HG03558 (cell line): ENCODE measurements at regions not wholly inside any gene's neighbourhood (a gene's known extent, or its start where the extent isn't known, plus 50 kb on each side); places are given as distances from the start of the nearest gene placed in this dataset.
"Not testable (repeated sequence)": the region's sequence is repeated elsewhere in the genome, so short reads cannot be mapped to it uniquely, and the experiment has no call there.

Source experiments
- ATAC-seq: cut with Tn5 transposase; IDR thresholded peaks from one replicate; pipeline ENCODE4 v1.9.1; 2021; ENCODE audit warnings: moderate number of reproducible peaks; ENCODE audit not compliant: unreplicated experiment; ENCODE audit errors: extremely low read depth

GRCh38 chr12:58009405-58010195 lies 68.2 kb downstream of the ATP23 start:
- ATAC-seq: no peak

GRCh38 chr12:58011676-58012075 lies 70.3 kb downstream of the ATP23 start:
- no peak for ATAC-seq

GRCh38 chr12:58022379-58023020 lies 81.1 kb downstream of the ATP23 start:
- ATAC-seq: not testable (repeated sequence)

GRCh38 chr12:58025431-58025830 lies 84.1 kb downstream of the ATP23 start:
- ATAC-seq: no peak

- no peak for ATAC-seq
Measured at GRCh38 chr12:58026426-58026825, 85.1 kb downstream of the ATP23 start.

GRCh38 chr12:58026897-58027891 lies 85.8 kb downstream of the ATP23 start:
- ATAC-seq: no peak

- no peak for ATAC-seq
Measured at GRCh38 chr12:58028294-58028693, 86.9 kb downstream of the ATP23 start.

GRCh38 chr12:58029260-58029659 lies 87.9 kb downstream of the ATP23 start:
- ATAC-seq: no peak

- no peak for ATAC-seq
Measured at GRCh38 chr12:58030566-58031279, 89.4 kb downstream of the ATP23 start.

GRCh38 chr12:58032156-58032555 lies 90.8 kb downstream of the ATP23 start:
- ATAC-seq: no peak

GRCh38 chr12:58033831-58034230 lies 92.5 kb downstream of the ATP23 start:
- no peak for ATAC-seq

- ATAC-seq: no peak
Measured at GRCh38 chr12:58034311-58034710, 92.9 kb downstream of the ATP23 start.

- ATAC-seq: no peak
Measured at GRCh38 chr12:58034712-58035111, 93.3 kb downstream of the ATP23 start.

- ATAC-seq: no peak
Measured at GRCh38 chr12:58041441-58041840, 100.1 kb downstream of the ATP23 start.

- ATAC-seq: no peak
Measured at GRCh38 chr12:58044966-58045365, 103.6 kb downstream of the ATP23 start.

GRCh38 chr12:58046271-58046670 lies 104.9 kb downstream of the ATP23 start:
- ATAC-seq: no peak

- no peak for ATAC-seq
Measured at GRCh38 chr12:58051378-58051777, 110.0 kb downstream of the ATP23 start.

GRCh38 chr12:58064666-58065065 lies 123.3 kb downstream of the ATP23 start:
- no peak for ATAC-seq

- no peak for ATAC-seq
Measured at GRCh38 chr12:58066296-58066695, 124.9 kb downstream of the ATP23 start.
